Hypothalamus (tissue), 51 donors: ENCODE measurements at regions not wholly inside any gene's neighbourhood (a gene's known extent, or its start where the extent isn't known, plus 50 kb on each side); places are given as distances from the start of the nearest gene placed in this dataset.

Source experiments
- DNase-seq, 51 donors: peaks; one replicate each; lab custom pipeline; 2025; lab: John Stamatoyannopoulos, UW

DNA sequence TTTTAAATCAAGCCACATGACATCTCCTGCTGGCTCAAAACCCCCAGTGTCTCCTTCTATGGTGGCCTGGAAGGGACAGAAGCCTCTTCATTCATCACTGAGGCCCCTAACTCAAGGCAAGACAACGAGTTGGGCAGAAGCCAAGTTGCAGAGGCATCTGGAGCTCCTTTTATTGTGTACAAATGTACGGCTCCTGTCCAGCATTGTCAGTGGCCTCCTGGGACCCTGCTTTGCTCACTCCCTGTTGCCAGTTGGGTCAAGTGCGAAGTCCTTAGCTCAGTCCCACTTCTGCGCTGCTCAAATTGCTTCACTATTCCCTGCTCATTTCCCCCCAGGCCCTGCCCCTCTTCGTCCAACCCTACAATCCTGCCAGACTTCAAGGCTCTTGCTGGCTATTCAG is 181.2 kb upstream of the PMEPA1 start:
- no peak for DNase-seq

DNA sequence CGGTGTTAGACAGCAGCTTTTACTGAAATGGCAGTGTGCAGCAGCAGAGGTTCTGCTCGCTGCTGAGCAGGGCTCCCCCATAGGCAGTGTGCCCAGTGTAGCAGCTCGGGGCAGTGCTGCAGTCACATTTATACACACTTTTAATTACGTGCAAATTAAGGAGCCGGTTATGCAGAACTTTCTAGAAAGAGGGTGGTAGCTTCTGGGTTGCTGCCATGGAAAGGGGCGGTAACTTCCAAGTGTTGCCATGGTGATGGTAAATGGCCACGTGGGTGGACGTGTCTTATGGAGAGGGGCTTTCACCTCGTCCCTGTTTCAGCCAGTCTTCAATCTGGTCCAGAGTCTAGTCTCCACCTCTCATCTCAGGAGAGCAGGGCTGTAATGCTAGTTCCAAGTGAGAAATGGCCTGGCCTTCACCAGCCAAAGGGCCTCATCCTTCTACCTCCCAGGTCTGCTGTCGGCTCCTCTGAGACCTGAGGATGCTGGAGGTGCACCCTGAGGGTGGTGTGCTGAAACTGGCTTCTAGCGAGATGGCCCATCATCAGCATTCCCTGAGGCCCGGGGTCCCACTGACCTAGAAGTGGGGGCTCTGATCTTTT is 180.5 kb upstream of the PMEPA1 start:
- no peak for DNase-seq

DNA sequence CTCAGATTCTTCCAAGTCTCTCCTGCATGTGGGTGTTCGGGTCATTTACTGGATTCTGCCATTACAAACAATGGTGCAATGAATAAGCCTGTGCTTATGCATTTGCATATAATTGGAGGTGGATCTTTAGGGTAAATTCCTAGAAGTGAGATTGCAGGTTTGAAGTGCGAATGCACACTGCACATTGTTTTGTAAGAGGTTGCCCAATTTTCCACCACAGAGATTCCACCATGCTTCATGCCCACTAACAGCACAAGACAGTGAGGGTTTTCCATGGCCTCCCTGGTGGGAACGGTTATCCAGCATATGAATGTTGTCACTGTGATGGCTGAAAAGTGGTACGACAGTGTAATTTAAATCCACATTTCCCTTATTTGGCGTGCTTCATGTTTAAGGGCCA is 178.8 kb upstream of the PMEPA1 start:
- DNase-seq = no peak

DNA sequence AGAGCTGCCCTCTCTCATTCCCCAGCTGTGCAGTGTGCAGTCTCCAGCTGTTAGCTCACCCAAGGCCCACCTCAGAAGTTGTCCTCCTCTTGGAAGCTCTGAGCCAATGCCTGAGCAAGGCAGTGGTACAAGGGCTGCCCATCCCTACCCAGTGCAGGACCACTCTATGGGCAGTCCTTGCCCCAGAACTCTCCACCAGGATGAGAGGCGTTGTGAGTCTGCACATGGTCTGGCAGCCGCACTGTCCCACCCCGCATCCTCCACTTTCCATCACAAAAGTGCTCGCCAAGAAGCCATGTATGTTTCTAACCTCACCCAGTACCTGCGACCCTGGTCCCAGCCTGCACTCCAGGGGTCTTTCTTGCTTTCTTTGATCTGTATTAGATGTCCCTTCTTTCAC is 175.1 kb upstream of the PMEPA1 start:
- DNase-seq = no peak

DNA sequence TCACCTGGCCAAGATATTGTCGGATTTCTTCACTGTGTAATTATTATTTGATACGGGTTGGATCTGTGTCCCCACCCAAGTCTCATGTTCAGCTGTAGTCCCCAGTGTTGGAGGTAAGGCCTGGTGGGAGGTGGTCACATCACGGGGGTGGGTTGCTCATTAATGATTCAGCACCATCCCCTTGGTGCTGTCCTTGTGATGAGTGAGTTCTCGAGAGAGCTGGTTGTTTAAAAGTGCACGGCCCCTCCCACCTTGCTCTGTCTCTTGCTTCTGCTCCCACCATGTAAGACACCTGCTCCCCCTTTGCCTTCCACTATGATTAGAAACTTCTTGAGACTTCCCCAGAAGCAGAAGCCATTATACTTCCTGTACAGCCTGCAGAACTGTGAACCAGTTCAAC is 173.9 kb upstream of the PMEPA1 start:
- no peak for DNase-seq

DNA sequence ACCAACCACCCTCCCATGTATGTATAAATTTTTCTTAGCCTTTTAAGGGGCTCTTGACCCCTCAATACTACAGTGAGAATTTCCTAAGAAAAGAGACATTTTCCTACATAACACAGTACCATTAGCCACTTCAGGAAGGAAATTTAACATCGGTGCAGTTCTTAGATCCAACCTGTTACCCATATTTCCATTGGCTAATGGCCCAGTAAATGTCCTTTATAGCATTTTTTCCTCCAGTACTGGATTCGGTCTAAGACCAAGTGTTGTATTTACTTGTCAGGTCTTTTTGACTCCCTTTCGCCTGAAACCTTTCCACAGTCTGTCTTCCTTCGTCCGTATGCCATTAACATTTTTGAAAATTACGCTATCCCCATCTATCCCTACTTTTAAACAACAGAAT is 173.4 kb upstream of the PMEPA1 start:
- no peak for DNase-seq

DNA sequence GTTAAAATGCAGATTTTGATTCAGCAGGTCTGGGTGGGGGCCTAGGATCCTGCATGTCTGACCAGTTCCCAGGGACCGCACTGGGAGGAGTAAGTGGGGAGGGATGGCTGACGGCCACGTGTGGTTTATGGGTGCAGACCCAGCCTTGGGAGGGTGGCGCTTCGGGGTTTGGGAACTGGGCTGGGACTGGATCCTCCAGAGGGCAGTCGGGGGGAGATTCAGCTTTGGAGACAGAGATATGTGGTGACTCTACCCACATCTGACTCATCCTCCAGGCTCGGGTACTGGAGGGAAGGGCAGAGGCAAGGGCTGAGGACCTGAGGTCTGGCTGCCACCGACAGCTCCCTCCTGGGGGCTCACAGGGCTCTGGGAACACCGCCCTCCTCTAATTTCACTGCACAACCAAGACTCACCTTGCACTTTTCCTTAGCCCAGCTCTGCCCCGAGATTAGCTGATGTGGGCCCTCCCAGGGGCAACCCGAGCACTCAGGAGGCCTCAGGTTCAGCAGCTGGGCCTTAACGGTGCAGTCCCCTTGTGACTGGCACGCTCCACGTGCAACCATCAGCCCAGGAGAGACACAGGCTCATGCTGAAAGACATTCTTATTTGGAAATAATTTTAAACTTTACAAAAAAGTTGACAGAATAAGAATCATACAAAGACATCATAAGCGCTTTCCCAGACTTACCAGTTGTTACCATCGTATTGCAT is 172.8 kb upstream of the PMEPA1 start:
- no peak for DNase-seq

DNA sequence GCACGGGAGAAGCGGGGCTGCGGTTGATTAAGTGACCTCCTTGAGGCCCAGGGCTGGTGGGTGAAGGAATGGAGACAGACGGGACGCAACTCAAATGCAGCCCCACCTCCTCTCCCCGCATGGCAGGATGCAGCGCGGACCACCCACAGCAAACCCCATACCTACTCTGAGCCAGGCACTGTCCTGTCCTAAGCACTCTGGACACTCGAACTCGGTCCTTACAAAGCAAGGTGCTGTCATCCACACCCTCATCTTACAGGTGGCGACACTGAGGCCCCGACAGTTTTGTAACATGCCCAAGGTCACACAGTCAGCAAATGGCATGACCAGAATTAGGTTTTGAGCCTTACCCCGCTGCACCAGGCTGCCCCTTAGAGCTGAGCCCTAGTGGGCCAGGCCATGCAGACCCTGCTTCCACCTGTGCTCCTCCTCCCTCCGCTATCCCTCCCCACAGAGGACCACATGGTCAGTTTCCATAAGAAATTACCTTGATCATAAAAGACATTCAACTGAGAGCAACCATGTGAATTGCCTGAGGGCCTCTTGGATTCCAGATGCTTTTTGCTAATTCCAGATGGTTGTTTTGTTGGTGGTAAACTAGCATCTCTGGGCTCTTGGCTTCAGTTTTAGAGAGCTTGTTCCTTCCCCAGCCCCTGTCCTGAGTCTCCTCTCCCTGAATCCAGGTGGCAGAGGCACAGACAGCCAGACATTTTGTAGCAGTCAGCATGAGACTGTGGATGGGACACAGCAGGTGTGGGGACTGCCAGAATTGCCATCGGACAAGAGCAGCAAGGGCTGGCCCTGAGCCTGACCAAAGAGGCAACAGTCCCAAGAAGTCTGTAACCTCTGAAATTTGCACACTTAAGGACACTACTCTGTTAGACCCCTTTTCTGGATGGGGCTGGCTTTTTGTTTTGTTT is 171.9 kb upstream of the PMEPA1 start:
- DNase-seq = no peak

DNA sequence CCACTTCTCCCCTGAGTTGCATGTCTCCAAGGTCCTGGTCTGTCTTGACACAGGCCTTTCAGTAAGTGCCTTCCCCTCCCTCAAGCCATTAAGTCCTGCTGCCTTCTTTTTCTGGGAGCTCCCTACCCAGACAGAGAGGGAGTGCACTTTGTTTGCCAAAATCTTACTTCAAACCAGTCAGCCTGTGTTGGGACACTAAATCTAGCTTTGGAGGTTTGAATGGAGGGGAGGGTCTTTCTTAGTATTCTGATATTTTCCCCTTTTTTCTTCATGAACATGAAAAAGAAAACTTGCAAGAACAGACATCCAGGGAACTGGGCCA is 170.7 kb upstream of the PMEPA1 start:
- DNase-seq = no peak

DNA sequence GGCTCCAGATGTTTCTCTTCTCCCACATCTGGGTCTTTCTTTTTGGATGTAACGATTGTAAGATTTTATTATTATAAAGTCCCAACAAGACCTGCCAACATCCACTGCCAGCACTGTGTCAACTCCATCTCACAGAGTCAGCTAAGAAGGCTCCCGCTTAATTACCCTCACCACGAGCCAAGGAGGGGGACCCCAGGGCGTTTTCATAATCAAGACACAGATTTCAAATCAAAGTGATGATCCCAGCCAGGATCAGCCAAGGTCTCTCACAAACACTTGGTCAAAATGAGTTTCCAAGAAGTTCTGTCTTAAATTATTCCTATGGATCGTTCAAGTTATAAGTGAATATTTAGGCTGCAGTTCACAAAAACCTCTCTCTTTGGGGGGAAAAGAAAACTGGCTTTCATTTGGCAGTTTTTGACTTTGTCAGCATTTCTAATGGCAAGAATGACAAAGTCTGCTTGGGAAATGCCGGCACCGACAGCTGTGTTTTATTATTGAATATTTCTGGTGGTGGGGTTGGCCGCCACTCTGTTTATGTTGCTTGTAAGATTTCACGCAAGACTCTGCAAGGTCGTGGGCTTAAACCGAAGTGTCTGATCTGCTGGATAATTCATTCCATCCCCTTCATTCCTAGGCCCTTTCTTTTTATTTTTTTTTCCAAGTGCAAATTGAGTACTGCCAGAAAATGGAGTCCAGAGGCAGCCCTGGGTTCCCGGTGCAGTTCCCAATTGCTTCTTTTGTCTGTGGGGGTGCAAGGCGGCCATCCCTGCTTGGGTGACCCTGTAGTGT is 170.2 kb upstream of the PMEPA1 start:
- no peak for DNase-seq

DNA sequence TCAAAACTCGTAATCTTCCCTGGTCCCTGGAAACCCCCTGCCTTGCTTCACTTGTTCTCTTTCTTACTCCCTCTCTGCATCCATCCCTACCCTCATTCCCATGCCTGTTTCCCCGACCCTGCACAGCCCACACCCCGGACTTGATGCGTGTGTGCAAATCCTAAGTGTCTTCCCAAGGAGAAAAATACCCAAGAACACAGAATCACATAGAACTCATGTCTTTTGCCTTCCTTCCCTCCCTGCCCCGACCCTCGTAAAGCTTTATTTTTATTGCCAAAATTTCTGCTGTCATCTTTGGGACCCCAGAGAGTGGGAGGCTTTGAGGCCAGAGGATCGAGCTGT is 169.6 kb upstream of the PMEPA1 start:
- no peak for DNase-seq

DNA sequence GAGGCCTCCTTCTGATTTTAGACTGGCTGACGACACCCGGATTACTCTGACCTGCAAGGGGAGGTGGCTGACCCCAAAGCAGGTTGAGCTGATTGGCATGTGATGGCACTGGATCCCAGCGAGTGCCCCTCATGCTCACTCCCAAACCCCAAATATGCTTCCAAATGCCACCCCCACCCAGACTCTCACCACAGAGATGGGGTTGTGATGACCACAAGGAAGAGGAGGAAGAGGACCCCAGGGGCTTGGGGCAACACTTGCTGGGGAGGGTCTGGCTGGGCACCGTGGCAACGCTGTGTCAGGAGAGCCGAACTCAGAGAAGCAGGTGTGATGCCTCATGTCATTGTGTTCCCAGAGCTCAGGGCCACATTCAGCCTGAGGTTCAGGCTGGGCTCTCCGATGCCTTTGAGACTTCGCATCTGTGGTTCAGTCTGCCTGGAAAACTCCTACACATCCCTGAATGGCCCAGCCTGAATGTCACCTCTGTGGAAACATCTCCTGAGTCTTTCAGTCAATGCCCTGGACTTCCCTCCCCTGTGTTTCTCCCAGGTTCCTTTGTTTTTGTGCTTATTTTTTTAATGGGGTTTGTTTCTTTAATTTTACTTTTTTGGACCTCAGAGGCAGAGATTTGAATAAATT is 169.1 kb upstream of the PMEPA1 start:
- DNase-seq = no peak

DNA sequence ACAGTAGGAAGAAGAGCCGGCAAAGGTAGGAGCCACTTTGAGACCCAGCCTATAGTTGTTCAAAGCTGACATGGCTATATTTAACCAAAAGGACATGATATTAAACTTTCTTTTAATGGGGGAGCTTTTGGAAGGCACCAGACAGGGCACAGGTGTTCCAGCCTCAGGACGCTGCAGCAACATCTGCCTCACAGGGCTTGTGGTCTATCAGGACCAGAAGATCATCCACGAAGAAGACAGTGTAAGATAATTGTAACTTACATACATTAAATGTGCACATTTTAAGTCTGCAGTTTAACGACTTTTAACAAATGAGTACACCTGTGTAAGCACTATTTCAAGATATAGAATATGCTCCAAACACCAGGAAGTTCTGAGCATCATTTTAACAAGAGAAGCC is 168.2 kb upstream of the PMEPA1 start:
- no peak for DNase-seq

DNA sequence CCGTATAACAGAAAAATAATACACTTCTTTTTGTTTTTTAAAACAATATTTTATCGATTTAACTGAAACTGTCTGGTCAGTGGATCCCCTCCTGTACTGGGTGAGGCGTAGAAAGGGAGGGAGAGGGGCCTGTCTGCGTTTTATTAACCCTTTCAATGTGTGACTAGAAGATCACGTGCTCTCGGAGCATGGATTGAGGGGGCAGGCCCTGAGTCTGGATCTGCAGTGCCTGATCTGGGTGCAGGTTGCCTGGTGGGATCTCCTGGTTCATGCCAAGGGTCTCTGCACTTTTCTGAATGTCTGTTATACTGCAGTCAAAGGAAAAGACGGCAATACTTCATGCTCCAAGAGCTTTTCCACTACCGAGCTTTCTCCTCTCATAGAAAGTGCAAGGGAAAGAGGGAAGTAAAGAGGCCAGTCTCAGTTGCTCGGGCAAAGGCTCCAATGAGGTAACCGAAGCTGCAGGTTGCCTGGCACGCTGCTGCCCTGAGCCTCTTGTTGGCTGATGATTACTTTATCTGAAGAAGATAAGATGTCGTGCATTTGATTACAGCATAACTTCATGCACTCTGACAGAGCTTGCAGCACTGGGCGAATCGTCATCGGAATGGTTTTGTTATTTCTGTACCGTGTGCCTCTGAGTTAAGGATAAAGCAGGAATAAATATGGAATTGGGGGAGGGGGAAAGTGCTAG is 167.5 kb upstream of the PMEPA1 start:
- DNase-seq = no peak

DNA sequence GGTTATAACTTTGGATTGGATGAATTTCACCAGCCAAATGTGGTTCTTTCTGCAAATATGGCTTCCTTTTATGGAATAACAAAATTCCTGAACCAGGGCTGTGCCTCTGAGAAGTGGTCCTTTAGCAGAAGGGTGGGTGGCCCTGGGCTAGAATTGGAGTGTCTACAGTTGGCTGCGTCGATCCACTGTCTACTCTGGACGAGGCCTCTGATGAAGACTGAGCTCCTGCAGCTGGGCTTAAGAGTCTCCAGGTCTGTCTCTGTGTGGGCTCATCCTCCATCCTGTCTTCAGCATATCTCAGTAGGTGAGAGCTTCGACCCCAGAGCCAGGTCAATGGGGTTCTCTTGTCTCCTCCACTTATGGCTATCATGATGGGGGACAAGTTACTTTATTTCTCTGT is 166.3 kb upstream of the PMEPA1 start:
- DNase-seq = no peak

DNA sequence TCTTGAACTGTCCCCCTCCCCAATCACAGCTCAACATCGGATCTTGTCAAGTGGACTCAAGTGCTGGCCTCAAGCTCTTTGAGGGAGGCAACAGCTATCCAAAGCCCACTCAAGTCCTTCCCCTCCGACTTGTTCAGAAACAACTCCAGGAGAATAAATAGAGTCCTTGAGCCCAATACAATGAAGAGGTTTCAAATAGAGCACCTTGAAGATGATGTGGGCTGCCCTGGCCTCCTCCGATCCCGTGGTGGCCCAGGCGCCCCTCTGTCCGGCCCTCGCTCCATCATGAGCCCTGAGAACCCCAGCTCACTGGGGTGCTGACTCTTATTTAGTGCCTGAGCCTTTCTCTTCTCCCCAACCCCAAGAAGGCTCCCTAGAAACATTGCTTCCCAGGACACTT is 164.3 kb upstream of the PMEPA1 start:
- DNase-seq = no peak

DNA sequence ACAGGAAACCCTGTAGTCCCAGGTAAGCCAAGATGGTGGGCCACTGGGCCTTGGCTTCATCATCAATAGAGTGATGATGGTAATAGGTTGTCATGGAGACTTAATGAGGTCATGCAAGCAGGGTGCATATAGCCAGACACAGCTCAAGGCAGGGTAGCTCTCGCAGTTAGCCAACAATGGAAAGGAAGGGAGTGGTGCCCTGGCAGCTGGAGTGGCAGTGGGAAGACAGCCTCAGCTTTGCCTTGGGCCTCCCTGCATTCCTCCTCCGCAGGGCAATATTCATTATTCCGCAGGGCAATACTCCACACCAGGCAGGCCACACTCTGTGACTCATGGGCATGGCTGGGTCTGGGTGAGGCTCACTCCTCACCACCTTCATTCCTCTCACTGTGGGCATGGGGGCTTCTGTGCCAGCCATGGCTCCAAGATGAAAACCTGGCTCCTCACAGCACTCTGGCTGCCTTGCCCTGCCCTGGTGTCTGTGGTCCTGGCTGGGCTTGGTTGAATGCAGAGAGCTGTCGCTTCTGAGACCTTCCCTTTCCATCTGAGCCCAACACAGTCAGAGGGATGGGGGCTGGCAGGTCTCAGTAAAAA is 163.1 kb upstream of the PMEPA1 start:
- DNase-seq = no peak

DNA sequence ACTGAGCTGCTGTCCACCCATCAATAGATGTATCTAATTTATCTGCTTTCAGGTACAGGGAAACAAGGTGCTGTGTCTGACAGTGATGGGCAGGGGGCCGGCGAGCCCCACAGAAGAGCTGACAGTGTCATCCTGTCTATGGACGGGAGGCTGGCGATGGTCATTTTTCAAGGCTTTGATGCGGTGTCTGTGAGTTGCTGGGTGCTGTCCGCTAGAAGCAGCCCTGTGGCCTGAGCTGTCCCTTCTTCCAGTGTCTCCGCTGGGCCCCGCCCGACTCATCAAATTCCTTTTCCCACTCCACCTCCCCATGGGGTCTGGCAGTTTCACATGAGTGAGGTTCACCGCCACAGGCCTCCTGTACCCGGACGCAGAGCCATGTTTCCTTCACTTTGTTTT is 161.4 kb upstream of the PMEPA1 start:
- no peak for DNase-seq

DNA sequence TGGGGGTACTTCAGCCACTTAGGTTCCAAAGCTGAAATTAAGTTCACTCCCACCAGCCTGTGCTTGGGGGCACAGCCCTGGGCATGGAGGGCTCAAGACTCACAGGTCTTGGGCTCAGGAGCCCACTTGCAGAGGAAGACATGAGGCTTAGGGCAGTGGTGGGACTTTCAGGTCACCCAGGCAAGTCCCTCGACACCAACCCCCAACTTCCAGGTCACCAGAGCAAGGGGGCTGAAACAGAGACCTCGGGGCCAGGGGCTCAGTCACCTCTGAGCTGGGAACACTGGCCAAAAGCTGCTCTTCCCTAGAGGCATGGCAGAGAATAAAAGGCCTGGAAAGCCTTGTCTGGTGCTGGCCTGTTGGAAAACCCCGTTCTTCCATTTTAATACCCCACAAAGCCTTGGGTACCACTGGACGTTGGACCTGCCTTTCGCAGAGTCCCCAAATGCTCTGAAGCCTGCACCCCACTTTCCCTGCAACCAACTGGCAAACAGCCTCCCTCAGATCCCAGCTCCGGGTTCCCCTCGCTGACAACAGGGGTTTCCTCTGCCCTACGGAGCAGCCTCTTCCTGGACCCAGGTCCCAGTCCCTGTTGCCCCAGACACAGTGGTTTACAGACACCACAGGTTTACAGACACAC is 160.9 kb upstream of the PMEPA1 start:
- no peak for DNase-seq
